GM03348 (cell line): ENCODE measurements at regions not wholly inside any gene's neighbourhood (a gene's known extent, or its start where the extent isn't known, plus 50 kb on each side); places are given as distances from the start of the nearest gene placed in this dataset.
"Not testable (repeated sequence)": the region's sequence is repeated elsewhere in the genome, so short reads cannot be mapped to it uniquely, and the experiment has no call there.

Experiments used
- DNase-seq: peaks from one replicate; pipeline ENCODE4 v3.0.0; 2012; ENCODE audit warnings: low spot score

DNA sequence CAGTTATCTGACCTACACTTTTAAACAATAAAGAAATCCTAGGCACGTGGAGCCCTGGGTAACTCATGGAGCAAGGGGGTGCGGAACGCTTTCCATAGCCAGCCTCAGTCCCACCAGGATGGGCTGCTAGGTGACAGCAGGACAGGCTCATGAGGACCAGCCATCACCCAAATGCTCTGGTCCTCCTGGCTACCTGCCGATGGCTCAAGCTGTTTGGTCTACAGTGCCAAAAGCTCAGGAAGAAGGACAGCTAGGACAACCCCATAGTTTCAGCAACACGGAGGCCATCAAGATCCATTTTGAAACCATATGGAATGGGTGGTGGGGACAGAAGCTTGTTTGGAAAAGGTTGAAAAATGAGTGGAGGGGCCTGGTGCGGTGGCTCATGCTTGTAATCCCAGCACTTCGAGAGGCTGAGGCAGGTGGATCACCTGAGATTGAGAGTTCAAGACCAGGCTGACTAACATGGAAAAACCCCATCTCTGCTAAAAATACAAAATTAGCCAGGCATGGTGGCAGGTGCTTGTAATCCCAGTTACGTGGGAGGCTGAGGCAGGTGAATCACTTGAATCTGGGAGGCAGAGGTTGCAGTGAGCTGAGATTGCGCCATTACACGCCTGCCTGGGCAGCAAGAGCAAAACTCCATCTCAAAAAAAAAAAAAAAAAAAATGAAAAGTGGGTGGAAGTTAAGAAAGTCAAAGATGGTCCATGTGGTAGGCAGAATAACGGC lies 93.7 kb upstream of the ALDH3B2 start:
- not testable (repeated sequence) for DNase-seq

DNA sequence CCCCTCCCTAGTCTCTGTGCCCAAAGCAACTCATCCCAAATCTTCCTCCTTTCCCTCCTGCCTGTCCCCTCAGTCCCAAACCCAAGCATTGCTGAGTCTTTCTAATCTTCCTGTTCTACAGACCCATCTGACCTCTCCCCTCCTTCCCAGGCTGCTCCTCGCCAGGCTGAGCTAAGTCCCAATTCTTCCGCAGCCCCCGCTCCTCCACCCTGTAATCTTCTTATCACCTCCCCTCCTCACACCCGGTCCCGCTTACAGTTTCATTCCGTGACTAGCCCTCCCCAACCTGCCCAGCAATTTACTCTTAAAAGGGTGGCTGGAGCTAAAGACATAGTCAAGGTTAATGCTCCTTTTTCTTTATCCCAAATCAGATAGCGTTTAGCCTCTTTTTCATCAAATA lies 86.8 kb upstream of the ALDH3B2 start:
- DNase-seq = not testable (repeated sequence)

DNA sequence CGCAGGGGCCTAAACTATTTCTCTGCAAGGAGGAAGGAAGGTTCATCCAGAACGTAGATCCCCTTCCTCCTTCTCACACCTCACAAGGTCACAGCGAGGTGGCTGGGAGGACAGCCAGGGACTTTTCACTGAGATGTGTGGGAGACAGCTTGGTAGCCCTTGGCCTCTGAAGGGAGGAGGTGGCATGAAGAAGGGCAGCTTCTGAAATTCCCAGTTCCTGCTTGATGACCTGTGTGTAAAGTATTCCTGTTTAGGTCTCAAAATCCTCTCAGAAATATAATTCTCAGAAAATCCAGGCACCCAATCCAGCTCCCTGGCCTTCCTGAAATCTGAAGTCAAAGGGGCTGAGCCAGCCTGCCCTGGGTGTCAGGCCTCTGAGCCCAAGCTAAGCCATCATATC lies 84.9 kb upstream of the ALDH3B2 start:
- not testable (repeated sequence) for DNase-seq

DNA sequence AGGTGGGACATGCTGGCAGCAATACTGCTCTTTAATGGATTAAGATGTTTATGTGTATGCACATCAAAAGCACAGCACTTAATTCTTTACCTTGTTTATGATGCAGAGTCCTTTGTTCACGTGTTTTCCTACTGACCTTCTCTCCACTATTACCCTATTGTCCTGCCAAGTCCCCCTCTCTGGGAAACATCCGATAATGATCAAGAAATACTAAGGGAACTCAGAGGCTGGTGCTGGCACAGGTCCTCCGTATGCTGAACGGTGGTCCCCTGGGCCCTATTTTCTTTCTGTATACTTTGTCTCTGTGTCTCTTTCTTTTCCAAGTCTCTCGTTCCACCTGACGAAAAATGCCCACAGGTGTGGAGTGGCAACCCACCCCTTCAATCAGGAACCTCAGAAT lies 84.0 kb upstream of the ALDH3B2 start:
- not testable (repeated sequence) for DNase-seq

DNA sequence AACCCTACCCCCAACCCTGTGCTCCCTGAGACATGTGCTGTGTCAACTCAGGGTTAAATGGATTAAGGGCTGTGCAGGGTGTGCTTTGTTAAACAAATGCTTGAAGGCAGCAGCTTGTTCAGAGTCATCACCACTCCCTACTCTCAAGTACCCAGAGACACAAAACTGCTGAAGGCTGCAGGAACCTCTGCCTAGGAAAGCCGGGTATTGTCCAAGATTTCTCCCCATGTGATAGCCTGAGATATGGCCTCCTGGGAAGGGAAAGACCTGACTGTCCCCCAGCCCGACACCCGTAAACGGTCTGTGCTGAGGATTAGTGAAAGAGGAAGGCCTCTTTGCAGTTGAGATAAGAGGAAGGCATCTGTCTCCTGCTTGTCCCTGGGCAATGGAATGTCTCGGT lies 83.6 kb upstream of the ALDH3B2 start:
- DNase-seq = not testable (repeated sequence)

DNA sequence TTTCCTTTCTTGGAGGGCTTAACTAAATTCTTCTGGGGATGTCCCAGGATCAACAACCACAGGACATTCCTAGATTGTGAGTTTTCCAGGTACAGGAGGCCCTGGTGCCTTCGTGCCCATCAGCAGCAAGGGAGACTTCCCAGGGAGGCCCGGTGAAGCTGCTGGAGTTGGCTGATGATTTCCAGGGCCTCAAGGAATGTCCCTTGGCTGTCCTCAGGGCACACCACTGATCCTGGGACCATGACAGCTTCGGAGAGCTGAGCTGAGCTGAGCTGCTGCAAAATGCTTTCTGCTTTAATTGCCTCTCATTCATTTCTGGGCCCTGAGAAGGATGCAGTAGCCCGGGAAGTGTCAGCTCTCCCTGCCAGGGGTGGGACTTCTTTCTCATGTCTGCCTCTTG lies 79.4 kb upstream of the ALDH3B2 start:
- not testable (repeated sequence) for DNase-seq

DNA sequence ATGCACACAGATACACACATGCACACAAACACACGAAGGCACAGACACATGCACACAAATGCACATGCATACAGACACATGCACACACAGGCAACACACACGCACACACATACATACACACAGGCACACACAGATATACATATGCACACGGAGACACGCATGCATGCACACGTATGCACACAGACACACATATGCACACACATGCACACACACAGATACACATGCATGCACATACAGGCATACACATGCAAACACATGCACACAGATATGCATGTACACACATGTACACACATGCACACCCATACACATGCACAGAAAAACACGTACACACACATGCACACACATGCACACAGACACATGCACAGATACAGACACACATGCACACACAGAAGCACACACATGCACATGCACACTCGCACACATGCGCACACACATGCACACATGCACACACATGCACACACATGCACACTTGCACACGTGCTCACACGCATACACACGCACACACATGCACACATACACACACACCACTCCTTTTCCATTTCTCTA lies 70.8 kb upstream of the ALDH3B2 start:
- DNase-seq = no peak

DNA sequence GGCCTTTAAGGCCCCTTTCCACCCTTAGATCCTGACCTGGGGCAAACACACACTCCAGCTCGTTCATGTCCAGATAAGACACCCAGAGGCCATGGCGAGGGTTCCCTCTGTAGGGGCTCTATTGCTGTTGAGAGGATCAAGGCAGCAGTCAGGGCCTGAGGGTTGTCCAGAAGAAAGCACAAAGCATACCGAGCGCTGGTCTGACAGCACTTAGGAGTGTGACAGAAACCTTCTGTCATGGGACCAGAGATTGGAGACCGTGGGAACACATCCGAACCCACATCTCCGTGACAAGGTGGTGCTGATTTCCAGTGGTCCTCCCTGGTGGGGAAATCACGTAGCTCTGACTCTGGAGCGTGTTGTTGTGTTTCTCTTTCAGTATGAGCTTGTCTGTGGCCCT lies 69.8 kb upstream of the ALDH3B2 start:
- not testable (repeated sequence) for DNase-seq

DNA sequence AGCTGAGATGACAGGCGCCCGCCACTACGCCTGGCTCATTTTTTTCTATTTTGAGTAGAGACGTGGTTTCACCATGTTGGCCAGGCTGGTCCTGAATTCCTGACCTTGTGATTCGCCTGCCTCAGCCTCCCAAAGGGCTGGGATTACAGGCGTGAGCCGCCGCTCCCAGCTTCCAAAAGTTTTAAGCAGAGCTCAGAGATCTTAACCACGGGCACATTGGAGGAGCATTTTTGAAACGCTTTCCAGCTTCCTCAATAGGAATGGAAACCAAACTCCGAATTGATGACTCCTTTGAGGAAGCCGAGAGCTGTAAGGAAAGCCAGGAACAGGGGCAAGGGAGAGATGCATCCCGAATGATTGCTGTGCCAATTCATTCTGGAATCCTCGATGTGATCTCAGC lies 63.8 kb upstream of the ALDH3B2 start:
- DNase-seq = not testable (repeated sequence)

DNA sequence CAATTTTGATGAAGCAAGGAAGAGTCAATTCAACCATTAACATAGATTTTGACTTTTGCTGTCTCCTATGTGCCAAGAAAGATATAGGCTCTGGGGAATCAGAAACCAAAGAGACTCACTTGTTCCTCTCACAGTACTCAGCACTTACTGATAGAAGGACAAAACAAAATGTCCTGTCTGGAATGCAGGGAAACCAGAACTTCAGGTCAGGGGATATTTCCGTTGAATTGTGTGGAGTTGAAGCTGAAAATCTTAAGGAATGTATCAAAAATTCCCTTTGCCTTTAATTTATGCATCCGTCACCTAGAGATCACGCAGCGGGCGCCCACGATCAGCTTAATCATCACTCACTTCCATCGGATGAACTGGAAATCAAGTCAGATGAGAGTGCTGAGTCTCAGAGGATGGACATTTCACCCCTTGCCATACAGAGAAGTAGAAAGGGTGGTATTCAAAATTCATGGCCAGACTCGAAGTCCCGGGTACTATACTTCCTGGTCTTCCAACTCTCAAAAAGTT lies 63.2 kb upstream of the ALDH3B2 start:
- DNase-seq = not testable (repeated sequence)

DNA sequence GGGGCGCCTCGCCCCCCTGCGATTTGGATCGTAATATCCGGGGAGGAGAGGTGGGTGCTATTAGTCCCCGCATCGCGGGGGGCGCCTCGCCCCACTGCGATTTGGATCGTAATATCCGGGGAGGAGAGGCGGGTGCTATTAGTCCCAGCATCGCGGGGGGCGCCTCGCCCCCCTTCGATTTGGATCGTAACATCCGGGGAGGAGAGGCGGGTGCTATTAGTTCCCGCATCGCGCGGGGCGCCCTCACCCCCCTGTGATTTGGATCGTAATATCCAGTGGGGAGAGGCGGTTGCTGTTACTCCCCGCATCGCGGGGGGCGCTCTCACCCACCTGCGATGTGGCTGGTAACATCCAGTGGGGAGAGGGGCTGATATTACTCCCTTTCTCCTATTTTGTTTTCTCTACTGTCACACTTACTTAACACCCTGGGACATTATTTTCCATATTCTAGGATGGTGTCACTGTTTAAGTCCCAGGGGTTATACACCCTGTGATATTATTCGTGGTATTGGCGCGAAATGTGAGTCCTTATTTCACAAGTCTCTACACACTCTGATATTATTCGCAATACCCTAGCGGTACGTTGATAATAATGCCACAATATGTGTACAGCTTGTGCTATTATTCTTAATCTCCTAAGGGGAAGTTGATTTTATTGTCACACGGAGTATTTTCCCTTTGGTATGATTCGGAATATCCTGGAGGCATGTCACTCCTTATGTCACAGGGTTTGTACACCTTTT lies 57.8 kb upstream of the ALDH3B2 start:
- DNase-seq = peak; percentile 5

DNA sequence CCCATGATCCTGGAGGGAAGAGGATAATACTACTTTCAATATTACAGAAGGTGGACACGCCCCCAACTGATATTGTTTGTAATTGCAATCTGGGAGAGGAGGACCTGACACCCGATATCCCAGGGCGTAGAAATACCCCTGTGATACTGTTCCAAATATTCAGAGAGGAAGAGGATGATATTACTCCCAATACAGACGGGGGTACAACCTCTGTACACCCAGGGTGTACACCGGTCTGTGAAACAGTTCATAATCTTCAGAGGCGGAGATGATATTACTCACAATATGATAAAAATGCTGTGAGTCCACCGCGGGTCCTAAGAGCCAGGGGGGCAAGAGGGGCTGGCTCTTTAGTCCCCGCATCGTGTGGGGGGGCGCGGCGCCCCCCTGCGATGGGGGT lies 57.2 kb upstream of the ALDH3B2 start:
- DNase-seq = no peak

DNA sequence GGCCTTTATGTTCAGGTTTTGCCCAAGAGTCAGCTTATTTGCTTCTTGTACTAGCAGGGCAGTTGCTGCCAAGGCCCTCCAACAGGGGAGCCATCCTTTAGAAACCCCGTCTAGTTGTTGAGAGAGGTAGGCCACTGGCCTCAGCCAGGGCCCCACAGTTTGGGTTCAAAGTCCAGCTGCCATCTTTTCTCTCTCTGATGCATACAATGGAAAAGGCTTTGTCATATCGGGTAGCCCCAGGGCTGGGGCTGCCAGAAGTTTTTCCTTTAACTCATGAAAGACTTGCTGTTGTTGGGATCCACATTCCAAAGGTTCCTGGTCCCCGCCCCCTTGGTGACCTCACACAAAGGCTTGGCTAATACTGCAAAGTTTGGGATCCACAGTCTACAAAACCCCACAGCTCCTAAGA lies 53.7 kb upstream of the ALDH3B2 start:
- DNase-seq = not testable (repeated sequence)

DNA sequence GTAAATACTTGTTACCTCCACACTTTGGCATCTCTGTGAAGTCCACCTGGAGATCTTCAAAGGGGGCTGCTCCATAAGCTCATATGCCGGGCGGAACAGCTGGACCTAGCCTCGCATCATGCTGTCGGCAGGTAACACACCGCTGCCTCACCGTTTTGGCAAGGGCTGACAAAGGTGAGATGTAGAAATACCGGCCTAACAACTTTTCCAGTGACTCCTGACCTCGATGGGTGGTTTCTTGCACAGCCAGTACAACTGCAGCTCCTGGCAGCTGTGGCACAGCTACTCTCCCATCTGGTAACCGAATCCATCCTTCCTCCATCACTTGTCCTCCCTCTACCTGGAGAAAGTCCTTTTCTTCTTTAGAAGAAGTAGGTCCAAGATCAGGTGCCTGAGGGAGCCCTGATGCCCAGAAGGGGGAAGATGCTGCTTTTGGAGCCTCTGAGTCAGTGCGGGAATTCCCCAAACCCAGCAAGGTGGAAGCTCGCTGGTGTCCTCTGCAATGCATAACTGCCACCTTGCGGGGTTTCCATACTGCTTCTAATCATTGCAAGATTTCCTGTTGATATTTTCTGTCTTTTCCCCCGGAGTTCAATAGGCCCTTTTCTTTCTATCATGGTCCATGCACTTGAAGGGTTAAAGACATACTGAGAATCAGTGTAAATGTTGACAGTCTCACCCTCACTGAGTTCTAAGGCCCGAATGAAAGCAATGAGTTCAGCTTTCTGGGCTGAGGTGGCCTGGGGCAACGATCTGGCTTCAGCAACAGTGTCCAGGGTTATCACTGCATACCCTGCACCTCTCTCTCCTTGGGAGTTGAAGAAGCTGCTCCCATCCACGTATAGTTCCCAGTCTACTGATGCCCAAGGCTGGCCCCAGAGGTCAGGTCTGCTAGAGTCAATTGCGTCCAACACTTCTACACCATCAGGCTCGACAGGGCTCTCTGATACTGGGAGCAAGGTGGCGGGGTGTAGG lies 52.9 kb upstream of the ALDH3B2 start:
- DNase-seq = not testable (repeated sequence)
